Neural progenitor cell (in vitro differentiated cells): ENCODE measurements at regions not wholly inside any gene's neighbourhood (a gene's known extent, or its start where the extent isn't known, plus 50 kb on each side); places are given as distances from the start of the nearest gene placed in this dataset.

Source experiments
- DNase-seq: peaks from one replicate; pipeline ENCODE4 v3.0.0-alpha.2; 2016; ENCODE audit warnings: low spot score
- H2AFZ ChIP-seq: fragments of 200-600 bp; sonication (generic); replicated peaks from 2 replicates; pipeline ENCODE4 v1.6.1; 2016; ENCODE audit warnings: antibody characterized with exemption
- H3F3A ChIP-seq: fragments of 200-600 bp; sonication (generic); 2 replicates; pipeline ENCODE4 v1.6.1; 2016; ENCODE audit warnings: antibody characterized with exemption, low read depth
- H3K27ac ChIP-seq: fragments of 200-600 bp; sonication (generic); 2 replicates; pipeline ENCODE4 v1.5.1; 2016; ENCODE audit warnings: mild to moderate bottlenecking
- H3K27me3 ChIP-seq: fragments of 200-600 bp; sonication (generic); 2 replicates; pipeline ENCODE4 v1.6.1; 2016; ENCODE audit warnings: mild to moderate bottlenecking, moderate library complexity
- H3K36me3 ChIP-seq: fragments of 200-600 bp; sonication (generic); 2 replicates; pipeline ENCODE4 v1.5.1; 2016
- H3K4me1 ChIP-seq: fragments of 200-600 bp; sonication (generic); 2 replicates; pipeline ENCODE4 v1.6.1; 2016; ENCODE audit warnings: mixed run types
- H3K4me2 ChIP-seq: fragments of 200-600 bp; sonication (generic); 2 replicates; pipeline ENCODE4 v1.6.1; 2016
- H3K4me3 ChIP-seq: fragments of 200-600 bp; sonication (generic); 2 replicates; pipeline ENCODE4 v1.5.1; 2016
- H3K79me2 ChIP-seq: fragments of 200-600 bp; sonication (generic); 2 replicates; pipeline ENCODE4 v1.6.1; 2016; ENCODE audit warnings: low read depth
- H3K9ac ChIP-seq: fragments of 200-600 bp; sonication (generic); 2 replicates; pipeline ENCODE4 v1.6.1; 2016
- H3K9me3 ChIP-seq: fragments of 200-600 bp; sonication (generic); 2 replicates; pipeline ENCODE4 v1.5.1; 2016; ENCODE audit warnings: low read depth
- H4K20me1 ChIP-seq: fragments of 200-600 bp; sonication (generic); 2 replicates; pipeline ENCODE4 v1.6.1; 2016; ENCODE audit warnings: low read depth
- H3K27ac Mint-ChIP-seq: 3 replicates; pipeline ENCODE4 v1.8.0; 2021; ENCODE audit warnings: mixed read lengths
- H3K27me3 Mint-ChIP-seq: 2 replicates; pipeline ENCODE4 v1.8.0; 2022; ENCODE audit warnings: low read depth, mild to moderate bottlenecking, inconsistent platforms, moderate library complexity, mixed read lengths; ENCODE audit not compliant: insufficient read depth
- H3K36me3 Mint-ChIP-seq: 3 replicates; pipeline ENCODE4 v1.8.0; 2021; ENCODE audit warnings: mixed read lengths
- H3K4me1 Mint-ChIP-seq: 3 replicates; pipeline ENCODE4 v1.8.0; 2021; ENCODE audit warnings: mixed read lengths
- H3K4me3 Mint-ChIP-seq: 3 replicates; pipeline ENCODE4 v1.8.0; 2021; ENCODE audit warnings: mild to moderate bottlenecking, moderate library complexity, mixed read lengths
- H3K9me3 Mint-ChIP-seq: 3 replicates; pipeline ENCODE4 v1.8.0; 2020; ENCODE audit warnings: mixed read lengths
- EZH2 ChIP-seq: fragments of 200-600 bp; sonication (generic); IDR thresholded peaks from 2 replicates; pipeline ENCODE4 v1.6.1; 2017; ENCODE audit warnings: antibody characterized with exemption, mild to moderate bottlenecking, moderate library complexity
- EZH2phosphoT487 ChIP-seq: fragments of 200-600 bp; sonication (generic); IDR thresholded peaks from 2 replicates; pipeline ENCODE4 v1.6.1; 2017; ENCODE audit warnings: antibody characterized with exemption
- TF ChIP-seq, protein P1 (sequence below): fragments of 200-600 bp; sonication (generic); IDR thresholded peaks from 2 replicates; pipeline ENCODE4 v1.5.1; 2017; ENCODE audit warnings: antibody characterized with exemption, mild to moderate bottlenecking

- Mint-ChIP-seq H3K4me3 (no peak overlapping the region), H3K36me3 (no peaks in the 10 kb centered on the region), H3K9me3 (no peaks in the 10 kb centered on the region), H3K27me3 (no peaks in the 10 kb centered on the region), H3K4me1 (peaks cover 40% of the 10 kb centered on the region), H3K27ac (peak overlapping the region; percentile 25)
- Histone ChIP-seq H3K9ac (no peak overlapping the region), H3F3A (peaks cover 48% of the 10 kb centered on the region), H3K27ac (no peak overlapping the region), H4K20me1 (no peaks in the 10 kb centered on the region), H3K4me3 (no peak overlapping the region), H3K9me3 (no peaks in the 10 kb centered on the region), H2AFZ (no peak overlapping the region), H3K79me2 (peaks cover 29% of the 10 kb centered on the region), H3K4me1 (peaks cover 57% of the 10 kb centered on the region), H3K36me3 (no peaks in the 10 kb centered on the region), H3K27me3 (no peaks in the 10 kb centered on the region), H3K4me2 (no peak overlapping the region)
- no peak for DNase-seq
- TF ChIP-seq EZH2phosphoT487 (no peak), EZH2 (no peak)
- TF ChIP-seq, protein P1, sequence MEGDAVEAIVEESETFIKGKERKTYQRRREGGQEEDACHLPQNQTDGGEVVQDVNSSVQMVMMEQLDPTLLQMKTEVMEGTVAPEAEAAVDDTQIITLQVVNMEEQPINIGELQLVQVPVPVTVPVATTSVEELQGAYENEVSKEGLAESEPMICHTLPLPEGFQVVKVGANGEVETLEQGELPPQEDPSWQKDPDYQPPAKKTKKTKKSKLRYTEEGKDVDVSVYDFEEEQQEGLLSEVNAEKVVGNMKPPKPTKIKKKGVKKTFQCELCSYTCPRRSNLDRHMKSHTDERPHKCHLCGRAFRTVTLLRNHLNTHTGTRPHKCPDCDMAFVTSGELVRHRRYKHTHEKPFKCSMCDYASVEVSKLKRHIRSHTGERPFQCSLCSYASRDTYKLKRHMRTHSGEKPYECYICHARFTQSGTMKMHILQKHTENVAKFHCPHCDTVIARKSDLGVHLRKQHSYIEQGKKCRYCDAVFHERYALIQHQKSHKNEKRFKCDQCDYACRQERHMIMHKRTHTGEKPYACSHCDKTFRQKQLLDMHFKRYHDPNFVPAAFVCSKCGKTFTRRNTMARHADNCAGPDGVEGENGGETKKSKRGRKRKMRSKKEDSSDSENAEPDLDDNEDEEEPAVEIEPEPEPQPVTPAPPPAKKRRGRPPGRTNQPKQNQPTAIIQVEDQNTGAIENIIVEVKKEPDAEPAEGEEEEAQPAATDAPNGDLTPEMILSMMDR: no peak
Measured at GRCh38 chr15:93245661-93246042, 156.6 kb upstream of the RGMA start.

- Mint-ChIP-seq H3K27ac (peak overlapping the region; percentile 27), H3K36me3 (no peaks in the 10 kb centered on the region), H3K27me3 (no peaks in the 10 kb centered on the region), H3K9me3 (no peaks in the 10 kb centered on the region), H3K4me1 (peaks cover 40% of the 10 kb centered on the region), H3K4me3 (no peak overlapping the region)
- H3K79me2 ChIP-seq: peaks cover 29% of the 10 kb centered on the region
- peak overlapping the region; percentile 38 for H3K4me2 ChIP-seq
- H3F3A ChIP-seq: peaks cover 48% of the 10 kb centered on the region
- no peak for DNase-seq
- no peak overlapping the region for H3K27ac ChIP-seq
- no peaks in the 10 kb centered on the region for H3K9me3 ChIP-seq
- H3K4me1 ChIP-seq: peaks cover 58% of the 10 kb centered on the region
- no peak overlapping the region for H3K4me3 ChIP-seq
- H3K9ac ChIP-seq: no peak overlapping the region
- no peak overlapping the region for H2AFZ ChIP-seq
- no peaks in the 10 kb centered on the region for H3K27me3 ChIP-seq
- no peaks in the 10 kb centered on the region for H3K36me3 ChIP-seq
- H4K20me1 ChIP-seq: no peaks in the 10 kb centered on the region
- TF ChIP-seq, protein P1: no peak
- TF ChIP-seq EZH2phosphoT487: no peak
- TF ChIP-seq EZH2: no peak
Measured at GRCh38 chr15:93244696-93245660, 156.0 kb upstream of the RGMA start.

DNA sequence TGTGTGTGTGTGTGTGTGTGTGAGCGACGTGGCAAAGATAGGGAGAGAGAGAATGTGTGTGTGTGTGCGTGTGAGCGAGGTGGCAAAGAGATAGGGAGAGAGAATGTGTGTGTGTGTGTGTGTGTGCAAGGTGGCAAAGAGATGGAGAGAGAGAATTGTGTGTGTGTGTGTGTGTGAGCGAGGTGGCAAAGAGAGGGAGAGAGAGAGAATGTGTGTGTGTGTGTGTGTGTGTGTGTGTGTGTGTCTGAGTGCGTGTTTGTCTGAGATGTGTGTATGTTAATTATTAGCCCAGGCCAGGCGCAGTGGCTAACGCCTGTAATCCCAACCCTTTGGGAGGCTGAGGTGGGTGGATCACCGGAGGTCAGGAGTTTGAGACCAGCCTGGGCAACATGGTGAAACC, 154.6 kb upstream of the RGMA start:
- Mint-ChIP-seq H3K4me1 (peaks cover 33% of the 10 kb centered on the region), H3K9me3 (peaks cover 5% of the 10 kb centered on the region), H3K4me3 (no peak overlapping the region), H3K36me3 (peaks cover 3% of the 10 kb centered on the region), H3K27me3 (no peaks in the 10 kb centered on the region), H3K27ac (no peak overlapping the region)
- DNase-seq: no peak
- H4K20me1 ChIP-seq: no peaks in the 10 kb centered on the region
- peaks cover 58% of the 10 kb centered on the region for H3K4me1 ChIP-seq
- no peak overlapping the region for H3K4me2 ChIP-seq
- TF ChIP-seq EZH2 (no peak), EZH2phosphoT487 (no peak)
- TF ChIP-seq, protein P1: no peak
- peaks cover 48% of the 10 kb centered on the region for H3F3A ChIP-seq
- H3K27ac ChIP-seq: no peak overlapping the region
- no peaks in the 10 kb centered on the region for H3K27me3 ChIP-seq
- H3K9me3 ChIP-seq: no peaks in the 10 kb centered on the region
- H2AFZ ChIP-seq: no peak overlapping the region
- H3K9ac ChIP-seq: no peak overlapping the region
- H3K4me3 ChIP-seq: no peak overlapping the region
- H3K36me3 ChIP-seq: no peaks in the 10 kb centered on the region
- peaks cover 29% of the 10 kb centered on the region for H3K79me2 ChIP-seq
